ENCODE measurements at regions not wholly inside any gene's neighbourhood (a gene's known extent, or its start where the extent isn't known, plus 50 kb on each side); places are given as distances from the start of the nearest gene placed in this dataset.
"Not testable (repeated sequence)": the region's sequence is repeated elsewhere in the genome, so short reads cannot be mapped to it uniquely, and the experiment has no call there.

- DNase-seq (ENCODE audit: low read depth in 4 of 6, low spot score in 6 of 6); H3K36me3 ChIP-seq (ENCODE audit: control insufficient read depth, insufficient read depth, low read length); H3K4me3 ChIP-seq (ENCODE audit: low read depth, low read length); H3K9me3 ChIP-seq (ENCODE audit: control insufficient read depth, insufficient read depth, low read length); H3K27ac ChIP-seq (ENCODE audit: low read depth, low read length); H3K4me1 ChIP-seq (ENCODE audit: control insufficient read depth, insufficient read depth, low read length); H3K27me3 ChIP-seq (ENCODE audit: control insufficient read depth, insufficient read depth, low read length): not testable (repeated sequence)
- WGBS (ENCODE audit: insufficient coverage): 88% methylated on average over 12 of the region's 19 CpGs
These were observed 218.1 kb downstream of the POTED start for GRCh38 chr21:13827666-13828065.

- Histone ChIP-seq H3K27ac (ENCODE audit: low read depth, low read length) (no peak overlapping the region), H3K4me1 (ENCODE audit: control insufficient read depth, insufficient read depth, low read length) (no peaks in the 10 kb centered on the region), H3K4me3 (ENCODE audit: low read depth, low read length) (no peak overlapping the region), H3K9me3 (ENCODE audit: control insufficient read depth, insufficient read depth, low read length) (peaks cover 3% of the 10 kb centered on the region), H3K27me3 (ENCODE audit: control insufficient read depth, insufficient read depth, low read length) (no peaks in the 10 kb centered on the region), H3K36me3 (ENCODE audit: control insufficient read depth, insufficient read depth, low read length) (no peaks in the 10 kb centered on the region)
- no peak for DNase-seq (ENCODE audit: low read depth in 4 of 6, low spot score in 6 of 6)
- WGBS (ENCODE audit: insufficient coverage): 79% methylated on average over 15 of the region's 18 CpGs
These were observed 217.6 kb downstream of the POTED start for GRCh38 chr21:13827201-13827600.

- not testable (repeated sequence) for H3K27ac ChIP-seq (ENCODE audit: low read depth, low read length); H3K4me1 ChIP-seq (ENCODE audit: control insufficient read depth, insufficient read depth, low read length); DNase-seq (ENCODE audit: low read depth in 4 of 6, low spot score in 6 of 6); H3K36me3 ChIP-seq (ENCODE audit: control insufficient read depth, insufficient read depth, low read length); H3K9me3 ChIP-seq (ENCODE audit: control insufficient read depth, insufficient read depth, low read length); H3K27me3 ChIP-seq (ENCODE audit: control insufficient read depth, insufficient read depth, low read length); H3K4me3 ChIP-seq (ENCODE audit: low read depth, low read length)
- 86% methylated on average over 13 of the region's 15 CpGs for WGBS (ENCODE audit: insufficient coverage)
These were observed 216.9 kb downstream of the POTED start for GRCh38 chr21:13826511-13826910.

GRCh38 chr21:13825218-13825778 lies 215.7 kb downstream of the POTED start:
- WGBS (ENCODE audit: insufficient coverage): no CpG with 5 or more reads among the region's 26 CpGs
- H3K27me3 ChIP-seq (ENCODE audit: control insufficient read depth, insufficient read depth, low read length); H3K4me1 ChIP-seq (ENCODE audit: control insufficient read depth, insufficient read depth, low read length); H3K9me3 ChIP-seq (ENCODE audit: control insufficient read depth, insufficient read depth, low read length); H3K4me3 ChIP-seq (ENCODE audit: low read depth, low read length); DNase-seq (ENCODE audit: low read depth in 4 of 6, low spot score in 6 of 6); H3K27ac ChIP-seq (ENCODE audit: low read depth, low read length); H3K36me3 ChIP-seq (ENCODE audit: control insufficient read depth, insufficient read depth, low read length): not testable (repeated sequence)

GRCh38 chr21:13820286-13820685 lies 210.7 kb downstream of the POTED start:
- not testable (repeated sequence) for H3K27me3 ChIP-seq (ENCODE audit: control insufficient read depth, insufficient read depth, low read length); DNase-seq (ENCODE audit: low read depth in 4 of 6, low spot score in 6 of 6); H3K4me1 ChIP-seq (ENCODE audit: control insufficient read depth, insufficient read depth, low read length); H3K27ac ChIP-seq (ENCODE audit: low read depth, low read length); H3K36me3 ChIP-seq (ENCODE audit: control insufficient read depth, insufficient read depth, low read length); H3K4me3 ChIP-seq (ENCODE audit: low read depth, low read length); H3K9me3 ChIP-seq (ENCODE audit: control insufficient read depth, insufficient read depth, low read length)
- WGBS (ENCODE audit: insufficient coverage): 35% methylated on average over 2 of the region's 4 CpGs

- H3K4me3 ChIP-seq (ENCODE audit: low read depth, low read length); H3K27me3 ChIP-seq (ENCODE audit: control insufficient read depth, insufficient read depth, low read length); H3K4me1 ChIP-seq (ENCODE audit: control insufficient read depth, insufficient read depth, low read length); H3K36me3 ChIP-seq (ENCODE audit: control insufficient read depth, insufficient read depth, low read length); H3K27ac ChIP-seq (ENCODE audit: low read depth, low read length); H3K9me3 ChIP-seq (ENCODE audit: control insufficient read depth, insufficient read depth, low read length); DNase-seq (ENCODE audit: low read depth in 4 of 6, low spot score in 6 of 6): not testable (repeated sequence)
- WGBS (ENCODE audit: insufficient coverage): 58% methylated on average over 1 of the region's 2 CpGs
These were observed 202.6 kb downstream of the POTED start for GRCh38 chr21:13812191-13812590.

GRCh38 chr21:13810559-13810958 lies 201.0 kb downstream of the POTED start:
- H3K27ac ChIP-seq (ENCODE audit: low read depth, low read length); H3K4me1 ChIP-seq (ENCODE audit: control insufficient read depth, insufficient read depth, low read length); H3K27me3 ChIP-seq (ENCODE audit: control insufficient read depth, insufficient read depth, low read length); DNase-seq (ENCODE audit: low read depth in 4 of 6, low spot score in 6 of 6); H3K9me3 ChIP-seq (ENCODE audit: control insufficient read depth, insufficient read depth, low read length); H3K4me3 ChIP-seq (ENCODE audit: low read depth, low read length); H3K36me3 ChIP-seq (ENCODE audit: control insufficient read depth, insufficient read depth, low read length): not testable (repeated sequence)

GRCh38 chr21:13806444-13806843 lies 196.9 kb downstream of the POTED start:
- not testable (repeated sequence) for H3K36me3 ChIP-seq (ENCODE audit: control insufficient read depth, insufficient read depth, low read length); H3K27ac ChIP-seq (ENCODE audit: low read depth, low read length); H3K9me3 ChIP-seq (ENCODE audit: control insufficient read depth, insufficient read depth, low read length); H3K4me1 ChIP-seq (ENCODE audit: control insufficient read depth, insufficient read depth, low read length); DNase-seq (ENCODE audit: low read depth in 4 of 6, low spot score in 6 of 6); H3K4me3 ChIP-seq (ENCODE audit: low read depth, low read length); H3K27me3 ChIP-seq (ENCODE audit: control insufficient read depth, insufficient read depth, low read length)
- no CpG with 5 or more reads among the region's 7 CpGs for WGBS (ENCODE audit: insufficient coverage)

- H3K4me3 ChIP-seq (ENCODE audit: low read depth, low read length); DNase-seq (ENCODE audit: low read depth in 4 of 6, low spot score in 6 of 6); H3K4me1 ChIP-seq (ENCODE audit: control insufficient read depth, insufficient read depth, low read length); H3K27ac ChIP-seq (ENCODE audit: low read depth, low read length); H3K36me3 ChIP-seq (ENCODE audit: control insufficient read depth, insufficient read depth, low read length); H3K9me3 ChIP-seq (ENCODE audit: control insufficient read depth, insufficient read depth, low read length); H3K27me3 ChIP-seq (ENCODE audit: control insufficient read depth, insufficient read depth, low read length): not testable (repeated sequence)
- WGBS (ENCODE audit: insufficient coverage): 89% methylated on average over 5 of the region's 7 CpGs
These were observed 193.2 kb downstream of the POTED start for GRCh38 chr21:13802757-13803156.

Measured in spinal cord (tissue), 9 donors.